Testis (tissue), 2 donors: ENCODE measurements at regions not wholly inside any gene's neighbourhood (a gene's known extent, or its start where the extent isn't known, plus 50 kb on each side); places are given as distances from the start of the nearest gene placed in this dataset.

Experiments used
- DNase-seq: peaks from one replicate; pipeline ENCODE4 v3.0.0-alpha.2; 2019
- H3K27ac ChIP-seq, 2 donors: fragments of 200-600 bp; sonication (generic); one replicate each; pipeline ENCODE4 v1.5.1; 2019
- H3K27me3 ChIP-seq: fragments of 200-600 bp; sonication (generic); one replicate; pipeline ENCODE4 v1.5.1; 2019
- H3K36me3 ChIP-seq: fragments of 200-600 bp; sonication (generic); one replicate; pipeline ENCODE4 v1.5.1; 2017; ENCODE audit warnings: low read depth; ENCODE audit errors: missing control alignments
- H3K4me1 ChIP-seq: fragments of 200-600 bp; sonication (generic); one replicate; pipeline ENCODE4 v1.5.1; 2019
- H3K4me3 ChIP-seq, 2 donors: fragments of 200-600 bp; sonication (generic); one replicate each; pipeline ENCODE4 v1.5.1; 2017 to 2019
- H3K9me3 ChIP-seq: fragments of 200-600 bp; sonication (generic); one replicate; pipeline ENCODE4 v1.5.1; 2017
- CTCF ChIP-seq, 3 experiments: fragments of 450-650 bp in 2 of 3; fragments of 200-600 bp in 1 of 3; sonication (generic) in 1 of 3; IDR thresholded peaks; one replicate each; pipeline ENCODE4 v1.5.1; 2016 to 2019; ENCODE audit warnings: antibody characterized with exemption in 3 of 3, mild to moderate bottlenecking in 2 of 3, moderate library complexity in 1 of 3
- POLR2A ChIP-seq: fragments of 450-650 bp; IDR thresholded peaks from one replicate; pipeline ENCODE4 v1.6.1; 2017; ENCODE audit warnings: antibody characterized with exemption, mild to moderate bottlenecking, moderate library complexity
- WGBS, 2 donors: methylation state at CpG; one replicate each; pipeline ENCODE4 v1.1.5; 2018; 5-methylcytosine and 5-hydroxymethylcytosine counted together
- intact Hi-C: fragments of 100-400 bp; cut with DNase I; formaldehyde crosslinking; loops from one replicate; pipeline ENCODE4 v1.15.1; 2023; ENCODE audit warnings: low total_unique reads

GRCh38 chr5:164746723-164747122, 1241.3 kb downstream of the MAT2B start:
- Histone ChIP-seq H3K4me3 (no peak overlapping the region), H3K36me3 (no peaks in the 10 kb centered on the region), H3K9me3 (no peaks in the 10 kb centered on the region), H3K27ac (no peak overlapping the region), H3K27me3 (no peaks in the 10 kb centered on the region), H3K4me1 (no peaks in the 10 kb centered on the region)
- DNase-seq = no peak
- no peak for TF ChIP-seq CTCF (IDR thresholded peaks at IDR 0.05)
- TF ChIP-seq POLR2A = no peak
- intact Hi-C loops = no loop called here

DNA sequence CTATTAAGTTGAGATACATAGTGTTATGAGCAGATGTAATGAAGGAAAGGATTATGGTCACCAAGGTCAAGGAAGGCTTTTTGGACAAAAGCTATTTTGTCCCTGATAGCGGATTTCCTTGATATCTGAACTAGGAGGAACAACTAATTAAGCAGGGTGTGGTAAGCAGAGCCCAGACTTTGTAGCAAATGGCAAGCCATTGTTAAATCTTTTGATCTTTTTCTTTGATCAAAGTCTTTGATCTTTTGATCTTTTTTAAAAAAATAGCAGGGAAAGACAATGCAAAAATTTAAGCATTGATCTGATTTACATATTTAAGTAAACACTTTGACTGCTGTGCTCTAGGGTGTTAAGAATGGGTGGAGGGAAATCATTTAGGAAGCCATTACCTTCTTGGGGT, 1242.0 kb downstream of the MAT2B start:
- WGBS, 2 donors = 60 to 62% methylated on average over 1 of the region's 1 CpG
- TF ChIP-seq POLR2A (no peak), CTCF (IDR thresholded peaks at IDR 0.05) (no peak)
- Histone ChIP-seq H3K9me3 (no peaks in the 10 kb centered on the region), H3K27me3 (no peaks in the 10 kb centered on the region), H3K27ac (no peak overlapping the region), H3K4me1 (no peaks in the 10 kb centered on the region), H3K36me3 (no peaks in the 10 kb centered on the region), H3K4me3 (no peak overlapping the region)
- DNase-seq = no peak
- intact Hi-C loops = no loop called here

GRCh38 chr5:164748861-164749260, 1243.4 kb downstream of the MAT2B start:
- intact Hi-C loops = no loop called here
- no peaks in the 10 kb centered on the region for H3K9me3 ChIP-seq
- H3K4me3 ChIP-seq = no peak overlapping the region
- no peak for DNase-seq
- TF ChIP-seq POLR2A (no peak), CTCF (IDR thresholded peaks at IDR 0.05) (no peak)
- no peaks in the 10 kb centered on the region for H3K27me3 ChIP-seq
- no peaks in the 10 kb centered on the region for H3K36me3 ChIP-seq
- H3K27ac ChIP-seq = no peak overlapping the region
- no peaks in the 10 kb centered on the region for H3K4me1 ChIP-seq

DNA sequence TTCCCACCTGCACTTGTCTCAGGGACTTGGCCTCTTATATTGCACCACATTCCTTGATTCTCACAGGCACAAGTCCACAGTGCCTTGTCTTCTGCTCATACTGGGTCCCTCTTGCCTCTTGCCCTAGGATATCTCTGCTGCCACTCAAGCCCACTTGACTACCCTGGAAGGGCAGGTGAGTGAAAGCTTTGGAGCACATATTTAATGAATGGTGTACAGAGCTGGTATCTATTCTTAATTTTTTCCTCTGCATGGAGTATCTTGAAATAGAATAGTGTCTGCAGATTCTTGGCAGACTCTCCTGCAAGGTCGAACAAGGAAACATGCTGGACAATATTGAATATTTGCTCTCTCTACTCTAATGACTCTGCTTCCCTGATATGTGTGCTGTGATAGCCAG, 1248.0 kb downstream of the MAT2B start:
- Histone ChIP-seq H3K4me1 (no peaks in the 10 kb centered on the region), H3K27me3 (no peaks in the 10 kb centered on the region), H3K9me3 (no peaks in the 10 kb centered on the region), H3K36me3 (no peaks in the 10 kb centered on the region), H3K4me3 (no peak overlapping the region), H3K27ac (no peak overlapping the region)
- WGBS, 2 donors = 19 to 29% methylated on average over 1 of the region's 1 CpG
- DNase-seq = no peak
- intact Hi-C loops = no loop called here
- TF ChIP-seq CTCF (IDR thresholded peaks at IDR 0.05) (no peak), POLR2A (no peak)

DNA sequence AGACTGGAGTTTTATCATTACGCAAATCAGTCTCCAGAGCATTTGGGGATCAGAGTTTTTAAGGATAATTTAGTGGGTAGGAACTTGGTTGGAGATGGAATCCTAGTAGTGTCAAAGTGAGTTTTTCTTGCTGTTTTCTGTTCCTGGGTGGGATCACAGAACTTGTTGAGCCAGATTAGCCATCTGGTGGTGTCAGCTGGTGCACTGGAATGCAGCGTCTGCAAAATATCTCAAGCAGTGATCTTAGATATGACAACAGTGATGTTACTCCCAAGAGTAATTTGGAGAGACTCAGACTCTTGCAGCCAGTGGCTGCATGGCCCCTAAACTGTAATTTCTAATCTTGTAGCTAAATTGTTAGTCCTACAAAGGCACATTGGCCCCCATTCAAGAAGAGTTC, 1257.8 kb downstream of the MAT2B start:
- Histone ChIP-seq H3K36me3 (no peaks in the 10 kb centered on the region), H3K27me3 (no peaks in the 10 kb centered on the region), H3K4me1 (no peaks in the 10 kb centered on the region), H3K27ac (no peak overlapping the region), H3K4me3 (no peak overlapping the region), H3K9me3 (no peaks in the 10 kb centered on the region)
- intact Hi-C loops = no loop called here
- WGBS, 2 donors = 75 to 77% methylated on average over 2 of the region's 2 CpGs
- no peak for DNase-seq
- TF ChIP-seq CTCF (IDR thresholded peaks at IDR 0.05) (no peak), POLR2A (no peak)
